OCI-LY1 (cell line): ENCODE measurements at regions not wholly inside any gene's neighbourhood (a gene's known extent, or its start where the extent isn't known, plus 50 kb on each side); places are given as distances from the start of the nearest gene placed in this dataset.

ENCODE experiments used
- EZH2 ChIP-seq: fragments of 200-600 bp; sonication (generic), shearing (Covaris generic); IDR thresholded peaks from 2 replicates; pipeline ENCODE4 v1.8.0; 2017; ENCODE audit warnings: borderline replicate concordance, mixed run types, mild to moderate bottlenecking, antibody characterized with exemption, low read length, moderate library complexity, mixed read lengths
- TF ChIP-seq, protein P1 (sequence below): fragments of 200-600 bp; sonication (generic), shearing (Covaris generic); IDR thresholded peaks from 2 replicates; pipeline ENCODE4 v1.5.1; 2017; ENCODE audit warnings: mild to moderate bottlenecking, antibody characterized with exemption, low read length, moderate library complexity, mixed read lengths

GRCh38 chr7:21345361-21345760 is 82.5 kb upstream of the SP4 start:
- TF ChIP-seq, protein P1, sequence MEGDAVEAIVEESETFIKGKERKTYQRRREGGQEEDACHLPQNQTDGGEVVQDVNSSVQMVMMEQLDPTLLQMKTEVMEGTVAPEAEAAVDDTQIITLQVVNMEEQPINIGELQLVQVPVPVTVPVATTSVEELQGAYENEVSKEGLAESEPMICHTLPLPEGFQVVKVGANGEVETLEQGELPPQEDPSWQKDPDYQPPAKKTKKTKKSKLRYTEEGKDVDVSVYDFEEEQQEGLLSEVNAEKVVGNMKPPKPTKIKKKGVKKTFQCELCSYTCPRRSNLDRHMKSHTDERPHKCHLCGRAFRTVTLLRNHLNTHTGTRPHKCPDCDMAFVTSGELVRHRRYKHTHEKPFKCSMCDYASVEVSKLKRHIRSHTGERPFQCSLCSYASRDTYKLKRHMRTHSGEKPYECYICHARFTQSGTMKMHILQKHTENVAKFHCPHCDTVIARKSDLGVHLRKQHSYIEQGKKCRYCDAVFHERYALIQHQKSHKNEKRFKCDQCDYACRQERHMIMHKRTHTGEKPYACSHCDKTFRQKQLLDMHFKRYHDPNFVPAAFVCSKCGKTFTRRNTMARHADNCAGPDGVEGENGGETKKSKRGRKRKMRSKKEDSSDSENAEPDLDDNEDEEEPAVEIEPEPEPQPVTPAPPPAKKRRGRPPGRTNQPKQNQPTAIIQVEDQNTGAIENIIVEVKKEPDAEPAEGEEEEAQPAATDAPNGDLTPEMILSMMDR, result no peak
- TF ChIP-seq EZH2, result no peak
